GM12872 (cell line): ENCODE measurements at regions not wholly inside any gene's neighbourhood (a gene's known extent, or its start where the extent isn't known, plus 50 kb on each side); places are given as distances from the start of the nearest gene placed in this dataset.
A peak's percentile ranks its signal among the peaks of the same experiment; 100 is the strongest.

Source experiments
- CTCF ChIP-seq: IDR thresholded peaks from 3 replicates; pipeline ENCODE4 v1.5.1; 2011; ENCODE audit warnings: low read depth, mild to moderate bottlenecking, low read length, moderate library complexity; ENCODE audit not compliant: insufficient read depth

- no peak for TF ChIP-seq CTCF
These were observed 88.1 kb downstream of the TMEM30B start for GRCh38 chr14:61192989-61193388.

DNA sequence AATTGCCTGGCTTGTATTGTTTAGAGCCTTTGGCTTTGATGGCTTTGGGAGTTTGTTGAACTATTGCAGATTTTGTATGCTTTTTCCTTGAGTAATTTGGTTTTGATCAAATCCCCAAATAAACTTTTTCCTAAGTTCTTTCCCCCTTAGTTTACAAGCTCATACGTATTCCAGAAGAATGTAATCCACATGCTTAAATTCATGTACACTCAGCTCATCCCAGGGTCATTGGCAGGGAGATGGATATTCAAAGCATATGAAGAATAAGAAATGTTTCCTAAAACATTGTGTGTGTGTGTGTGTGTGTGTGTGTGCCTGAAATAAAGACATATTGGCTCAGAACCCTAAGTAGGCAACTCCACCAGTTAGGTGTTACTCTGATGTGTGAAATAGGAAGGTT, 89.4 kb downstream of the TMEM30B start:
- TF ChIP-seq CTCF = no peak

- TF ChIP-seq CTCF = no peak
These were observed 90.8 kb downstream of the TMEM30B start for GRCh38 chr14:61190341-61190740.

GRCh38 chr14:61188978-61189808, 91.9 kb downstream of the TMEM30B start:
- TF ChIP-seq CTCF = 0 out of 3 replicates have a peak, but pooled peaks have one; percentile 11

GRCh38 chr14:61188196-61188595, 92.9 kb downstream of the TMEM30B start:
- TF ChIP-seq CTCF = no peak

GRCh38 chr14:61187196-61187905, 93.8 kb downstream of the TMEM30B start:
- TF ChIP-seq CTCF = no peak

DNA sequence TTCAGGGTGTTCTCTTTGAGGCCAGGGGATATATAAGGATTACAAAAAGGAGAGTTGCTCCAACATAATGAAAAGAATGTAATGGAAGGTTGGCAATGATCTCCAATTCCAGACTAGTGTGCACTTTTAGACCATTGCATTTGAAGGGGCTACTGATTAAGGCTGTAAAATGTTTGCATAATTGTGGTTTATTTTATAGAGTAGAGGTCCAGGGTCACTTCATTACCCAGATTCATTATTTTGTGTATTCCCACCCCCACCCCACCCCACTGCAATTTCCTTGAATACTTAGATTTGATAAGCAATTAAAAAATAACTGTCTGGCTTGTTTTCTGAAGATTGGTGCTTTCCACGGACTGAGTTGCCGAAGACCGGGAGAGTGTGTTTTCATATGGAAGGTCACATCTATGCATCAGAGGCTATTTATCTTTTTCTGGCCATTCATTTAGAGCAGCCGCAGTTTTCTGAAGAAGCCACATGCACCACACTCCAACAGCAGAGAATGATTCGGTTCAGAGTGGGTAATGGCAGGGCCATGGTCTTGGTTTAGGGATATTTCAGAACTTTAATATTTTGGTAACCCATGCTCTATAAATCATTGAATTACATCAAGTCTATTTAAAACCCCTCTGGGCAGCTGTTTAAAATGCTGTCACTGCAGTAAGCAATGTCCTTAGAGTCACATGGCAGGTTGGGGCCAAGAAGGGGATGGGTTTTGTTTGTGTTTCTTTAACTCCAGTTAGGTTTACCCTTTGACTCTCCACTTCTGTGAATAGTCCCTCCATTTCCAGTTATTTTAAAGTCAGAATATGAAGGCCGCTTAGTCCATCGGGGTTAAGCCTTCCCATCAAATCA, 94.6 kb downstream of the TMEM30B start:
- TF ChIP-seq CTCF = no peak
